ENCODE measurements at regions not wholly inside any gene's neighbourhood (a gene's known extent, or its start where the extent isn't known, plus 50 kb on each side); places are given as distances from the start of the nearest gene placed in this dataset.

DNA sequence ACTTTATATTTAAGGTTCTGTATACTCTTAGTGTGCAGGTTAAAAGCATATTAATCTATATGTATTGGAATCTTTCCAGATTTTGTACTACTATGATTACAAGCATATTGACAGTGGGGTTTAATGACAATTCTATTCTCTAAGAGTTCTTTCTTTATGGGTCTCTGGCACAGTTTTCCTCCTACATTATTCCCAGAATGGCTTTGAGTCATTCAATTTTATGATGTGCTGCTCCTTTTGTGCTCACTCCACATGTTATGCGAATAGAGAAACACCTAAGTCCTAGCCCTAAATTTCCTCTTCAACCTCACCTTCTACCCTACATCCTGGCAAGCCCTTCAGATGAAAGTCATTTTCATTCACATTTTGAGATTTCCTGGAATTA lies 209.9 kb upstream of the DIAPH2 start (continued):
- TF ChIP-seq RXRA (IDR thresholded peaks at IDR 0.05; ENCODE audit: insufficient read depth, low read depth, low read length) (no peak), HDAC6 (IDR thresholded peaks at IDR 0.05; ENCODE audit: low read depth, low read length) (no peak), TCF12 (IDR thresholded peaks at IDR 0.05; ENCODE audit: low read depth, low read length) (no peak), POU5F1 (IDR thresholded peaks at IDR 0.05; ENCODE audit: low read depth, low read length) (no peak)
